GM19455 (cell line): ENCODE measurements at regions not wholly inside any gene's neighbourhood (a gene's known extent, or its start where the extent isn't known, plus 50 kb on each side); places are given as distances from the start of the nearest gene placed in this dataset.
"Not testable (repeated sequence)": the region's sequence is repeated elsewhere in the genome, so short reads cannot be mapped to it uniquely, and the experiment has no call there.

Experiments used
- ATAC-seq: cut with Tn5 transposase; IDR thresholded peaks from one replicate; pipeline ENCODE4 v1.9.1; 2021; ENCODE audit not compliant: unreplicated experiment

DNA sequence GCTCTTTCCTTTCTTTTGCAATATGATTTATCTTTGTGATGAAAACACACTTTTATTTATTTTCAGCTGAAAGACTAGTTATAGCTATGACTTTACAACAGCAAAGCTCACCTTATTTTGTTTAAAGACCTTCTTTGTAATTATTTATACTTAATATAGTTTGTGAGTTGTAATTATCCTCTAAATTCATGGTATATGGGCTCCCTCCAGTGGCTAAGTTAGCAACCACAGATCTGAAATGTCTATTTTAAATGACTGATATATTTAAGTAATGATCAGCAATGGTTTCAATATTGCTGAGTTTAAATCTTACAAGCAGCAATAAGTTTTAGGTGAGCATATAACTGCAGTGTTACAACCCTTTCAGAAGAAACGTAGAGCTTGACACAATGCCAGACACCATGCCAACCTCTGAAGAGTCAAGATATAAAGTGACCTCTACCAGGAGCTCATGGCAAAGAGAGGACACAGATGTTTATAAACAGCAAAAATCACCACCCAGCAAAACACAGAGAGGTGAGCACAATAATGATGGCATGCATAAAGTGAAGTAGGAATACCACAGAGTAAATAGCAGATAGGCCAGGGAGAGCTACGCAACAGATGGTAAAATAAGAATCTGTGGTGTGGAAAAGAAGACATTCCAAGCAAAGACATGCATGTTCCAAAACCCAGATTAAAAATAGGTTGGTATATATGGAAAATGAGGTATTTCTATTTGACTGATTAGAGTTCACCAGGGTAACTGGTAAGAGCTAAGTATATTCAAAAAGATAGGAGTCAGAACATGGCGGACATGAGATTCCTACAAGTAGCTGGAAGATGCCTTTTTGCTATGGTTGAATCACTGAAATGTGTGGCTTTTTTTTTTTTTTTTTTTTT, 143.7 kb upstream of the ZNF385D start:
- ATAC-seq, result no peak

DNA sequence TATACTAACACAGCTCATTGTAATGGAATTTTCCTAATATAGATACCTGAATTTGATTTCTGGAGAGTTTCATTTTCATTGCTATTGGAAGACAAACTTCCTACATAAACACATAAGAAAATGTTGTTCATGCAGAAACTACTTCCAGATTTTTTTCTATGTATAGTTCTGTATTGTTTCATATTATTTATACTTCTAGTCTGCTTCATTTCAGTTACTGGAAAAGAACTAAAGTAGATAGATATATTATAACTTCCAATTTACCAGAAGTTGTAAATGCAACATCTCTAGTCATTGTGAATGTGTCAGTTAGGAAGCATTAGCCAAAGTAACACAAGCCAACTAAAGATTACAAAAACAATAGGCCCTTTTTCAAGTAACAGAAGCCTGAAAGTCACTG, 147.3 kb upstream of the ZNF385D start:
- no peak for ATAC-seq

DNA sequence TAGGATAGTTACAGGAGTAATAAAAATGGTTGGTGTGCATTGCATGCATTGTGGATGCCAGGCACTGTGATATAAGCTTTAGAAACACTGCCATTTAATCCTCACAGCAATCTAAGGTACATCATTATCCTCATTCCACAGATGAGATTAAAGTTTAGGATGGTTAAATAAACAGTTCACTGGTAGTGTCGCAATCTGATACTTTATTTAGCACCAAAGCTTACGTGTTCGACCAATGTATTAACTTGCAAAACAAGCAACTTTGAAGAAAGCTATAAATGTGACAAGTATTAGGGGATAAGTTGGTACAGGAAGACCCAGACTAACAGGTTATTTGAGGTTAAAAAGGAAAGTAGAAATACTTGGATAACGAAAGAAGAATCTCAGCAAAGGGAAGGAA, 150.5 kb upstream of the ZNF385D start:
- ATAC-seq, result no peak

DNA sequence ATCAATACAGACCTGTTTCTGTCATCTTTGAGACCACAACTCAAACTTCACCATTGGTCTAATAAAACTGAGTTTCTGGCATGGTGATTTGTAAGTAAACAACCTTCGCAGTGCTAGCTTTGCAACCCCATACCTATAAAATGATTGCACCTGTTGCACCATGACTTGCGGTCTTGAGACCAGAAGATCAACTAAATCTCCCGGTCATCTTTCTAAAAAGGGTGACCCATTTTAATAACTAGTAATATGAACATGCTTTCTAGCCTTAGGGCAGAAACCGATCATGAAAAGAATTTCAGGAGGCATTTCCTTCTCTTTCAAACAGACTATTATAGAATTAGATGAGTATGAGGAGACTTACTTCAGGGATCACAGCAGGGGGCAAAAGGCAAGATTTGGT, 151.9 kb upstream of the ZNF385D start:
- ATAC-seq, result no peak

DNA sequence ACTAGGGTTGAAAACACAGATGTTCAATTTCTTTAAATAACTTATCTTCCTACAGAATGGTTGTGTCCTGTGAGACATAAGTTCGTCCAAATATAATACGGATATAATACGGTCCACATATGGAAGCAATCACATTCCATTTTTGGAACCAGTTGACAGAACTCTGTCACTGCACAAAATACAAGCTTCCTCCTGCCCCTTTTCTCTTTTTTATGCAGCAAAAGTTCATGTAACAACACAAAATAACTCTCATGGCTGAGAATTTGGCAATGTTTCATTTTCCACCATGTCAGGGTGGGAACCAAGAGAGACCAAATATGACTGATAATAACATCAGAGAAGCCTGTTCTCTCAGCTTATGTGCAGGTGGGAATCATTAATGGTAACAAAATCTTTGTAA, 158.1 kb upstream of the ZNF385D start:
- ATAC-seq, result no peak

DNA sequence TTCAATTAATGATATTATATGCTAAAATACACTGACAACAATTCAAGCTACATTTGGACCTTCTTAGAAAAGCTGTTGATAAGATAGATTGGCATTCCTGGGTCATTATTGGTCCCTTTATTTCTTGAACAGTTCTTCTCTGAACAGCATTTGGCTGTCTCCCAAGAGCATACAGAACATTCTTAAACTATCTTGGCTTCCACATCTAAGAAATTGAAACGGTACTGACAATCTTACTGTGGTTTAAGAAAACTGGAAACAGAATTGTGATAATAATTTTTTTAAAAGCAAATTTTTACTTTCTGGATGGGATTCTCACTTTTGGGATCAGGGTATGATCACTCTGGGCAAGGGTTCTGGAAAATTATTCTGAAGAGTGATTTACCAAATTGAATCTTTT, 161.7 kb upstream of the ZNF385D start:
- ATAC-seq, result no peak

DNA sequence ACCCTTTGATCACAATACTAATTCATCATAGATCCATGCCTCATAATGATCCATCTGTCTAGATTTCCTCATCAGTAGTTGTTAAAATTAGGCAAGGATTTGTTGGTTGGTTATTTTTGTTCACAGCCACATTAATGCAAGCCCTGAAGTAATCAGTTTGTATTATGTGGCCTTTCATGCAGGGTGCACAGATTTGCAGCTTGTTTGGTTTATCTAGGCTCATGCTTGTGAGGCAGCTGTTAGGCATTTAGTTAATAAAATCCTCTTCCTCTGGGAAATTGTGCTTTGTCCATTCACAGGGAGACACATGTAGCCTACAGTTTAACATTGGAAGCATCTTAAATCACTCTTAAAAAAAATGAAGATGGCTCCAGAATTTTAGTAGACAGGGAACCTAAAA, 162.8 kb upstream of the ZNF385D start:
- no peak for ATAC-seq

DNA sequence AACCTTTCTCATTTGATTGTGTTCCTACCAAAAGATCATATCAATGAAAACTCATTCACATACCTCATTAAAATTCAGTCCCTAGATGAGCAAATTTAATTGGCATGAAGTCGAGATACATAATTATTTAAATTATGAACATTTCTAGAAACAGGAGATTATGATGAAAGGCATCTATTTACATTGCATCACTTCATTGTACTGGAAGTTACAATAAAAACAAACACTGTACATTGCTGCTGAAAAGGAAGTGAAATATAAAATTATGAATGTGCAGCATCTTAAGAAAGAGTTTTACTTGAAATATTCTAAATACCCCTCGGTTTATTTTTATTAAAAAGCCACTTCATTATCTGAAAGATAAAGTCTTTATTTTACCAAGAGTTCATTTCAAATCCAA, 163.4 kb upstream of the ZNF385D start:
- ATAC-seq, result no peak

DNA sequence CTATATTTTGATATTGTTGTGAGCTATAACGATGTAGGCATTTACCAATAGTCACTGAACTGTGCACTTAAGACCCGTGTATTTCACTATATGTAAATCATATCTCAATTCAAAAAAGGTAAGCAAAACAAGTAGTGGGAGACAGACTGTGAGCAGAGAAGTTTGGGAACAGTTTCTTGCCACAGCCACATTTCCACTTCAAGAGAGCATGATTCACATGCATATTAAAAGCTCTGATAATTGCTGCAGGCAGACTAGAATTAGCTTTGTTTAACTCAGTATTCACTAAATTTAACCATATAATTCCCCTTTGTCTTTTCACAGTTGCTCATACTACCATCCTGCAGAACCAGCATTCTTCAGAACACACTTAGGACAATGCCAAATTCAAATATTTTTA, 168.4 kb upstream of the ZNF385D start:
- no peak for ATAC-seq

DNA sequence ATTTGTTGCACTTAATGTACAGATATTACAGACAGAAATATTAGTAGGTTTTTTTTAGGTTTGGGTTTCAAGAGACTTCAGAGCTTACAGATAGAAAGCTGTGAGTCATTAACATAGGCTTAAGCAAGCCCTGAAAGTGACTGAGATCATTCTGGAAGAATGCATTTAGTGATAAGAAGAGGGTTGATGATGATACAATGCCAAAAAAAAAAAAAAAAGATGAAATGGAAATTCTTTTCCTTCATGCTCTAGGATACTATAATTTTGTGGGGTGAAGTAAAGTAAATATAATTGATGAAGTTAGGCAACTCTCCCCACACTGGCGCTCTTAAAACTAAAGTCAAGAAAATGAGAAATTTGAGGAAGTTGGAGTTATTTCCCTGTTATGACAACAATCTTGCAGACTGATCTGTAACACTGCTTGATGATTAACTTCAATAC, 169.4 kb upstream of the ZNF385D start:
- ATAC-seq, result no peak

DNA sequence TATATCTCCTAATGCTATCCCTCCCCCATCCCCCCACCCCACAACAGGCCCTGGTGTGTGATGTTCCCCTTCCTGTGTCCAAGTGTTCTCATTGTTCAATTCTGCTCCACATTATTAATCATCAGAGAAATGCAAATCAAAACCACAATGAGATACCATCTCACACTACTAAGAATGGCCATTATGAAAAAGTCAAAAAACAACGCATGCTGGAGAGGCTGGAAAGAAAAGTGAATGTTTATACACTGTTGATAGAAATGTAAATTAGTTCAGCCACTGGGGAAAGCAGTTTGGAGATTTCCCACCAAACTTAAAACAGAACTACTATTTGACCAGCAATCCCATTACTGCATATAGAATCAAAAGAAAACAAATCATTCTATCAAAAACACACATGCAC, 172.1 kb upstream of the ZNF385D start:
- ATAC-seq, result not testable (repeated sequence)

DNA sequence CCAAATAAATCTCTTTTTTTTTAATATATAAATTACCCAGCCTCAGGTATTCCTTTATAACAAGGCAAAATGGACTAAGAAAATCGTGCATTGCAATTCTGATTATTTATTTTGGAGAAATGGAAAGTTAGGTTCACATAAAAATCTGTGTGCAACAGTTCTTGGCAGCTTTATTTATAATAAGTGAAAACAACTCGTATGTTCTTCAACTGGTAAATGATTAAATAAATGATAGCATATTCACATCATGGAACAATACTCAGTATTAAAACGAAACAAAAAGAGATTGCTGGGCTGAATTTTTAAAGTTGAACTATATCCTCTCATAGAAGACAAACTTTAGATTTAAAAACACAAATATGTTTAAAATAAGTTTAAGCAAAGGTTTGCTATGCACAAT, 176.3 kb upstream of the ZNF385D start:
- ATAC-seq, result no peak

DNA sequence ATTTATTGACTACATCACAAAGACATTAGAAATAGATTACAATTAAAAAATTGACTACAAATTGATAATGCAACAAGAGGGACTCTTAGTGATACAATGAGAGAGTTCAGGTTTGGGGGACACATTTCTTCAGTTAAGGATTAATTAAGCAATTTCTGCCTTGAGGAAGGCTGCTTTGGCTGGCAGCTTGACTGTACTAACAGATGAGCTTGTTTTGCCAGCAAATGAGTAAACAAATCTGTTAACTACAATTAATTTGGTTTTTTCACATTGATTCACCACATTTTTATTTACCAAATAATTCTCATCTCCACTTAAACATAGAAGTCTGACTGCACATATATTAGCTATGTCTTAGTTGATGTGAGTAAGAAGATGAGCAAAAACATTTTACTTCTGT, 183.6 kb upstream of the ZNF385D start:
- no peak for ATAC-seq

DNA sequence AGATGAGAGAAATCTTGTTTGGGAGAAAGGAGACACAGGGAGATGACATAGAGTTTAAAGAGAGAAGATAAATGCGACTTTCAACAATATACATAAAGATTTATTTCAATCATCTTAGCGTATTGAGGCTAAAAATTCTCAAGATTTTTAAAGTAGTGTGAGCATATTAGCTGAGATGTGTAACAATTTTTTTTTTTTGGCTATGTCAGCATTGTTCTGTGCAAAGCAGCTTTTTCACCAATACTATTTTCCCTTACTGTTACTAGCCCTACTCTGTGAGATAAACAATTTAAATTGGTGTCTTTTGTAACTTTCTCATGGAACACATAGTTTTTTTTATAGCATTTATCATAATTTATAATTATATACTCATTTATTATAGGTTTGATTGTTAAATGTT, 185.2 kb upstream of the ZNF385D start:
- ATAC-seq, result no peak

DNA sequence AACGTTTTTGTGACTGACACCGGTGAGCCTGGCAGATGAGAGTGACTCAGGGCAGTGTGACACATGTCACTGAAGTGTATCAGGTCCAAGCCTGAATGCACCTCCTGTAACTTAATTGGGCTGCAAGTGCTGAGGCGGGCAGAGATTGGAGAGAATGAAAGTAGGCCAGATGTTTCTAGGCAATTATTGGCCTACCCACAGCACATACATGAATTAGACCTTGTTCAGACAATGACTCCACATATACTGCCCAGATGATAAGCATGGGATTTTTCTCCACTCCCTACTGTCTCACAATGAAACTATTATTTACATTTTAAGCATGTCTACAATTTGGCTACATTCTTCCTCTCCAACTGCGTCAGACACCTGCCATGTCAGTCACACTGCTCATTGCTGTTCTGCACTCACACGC, 187.3 kb upstream of the ZNF385D start:
- ATAC-seq, result no peak

DNA sequence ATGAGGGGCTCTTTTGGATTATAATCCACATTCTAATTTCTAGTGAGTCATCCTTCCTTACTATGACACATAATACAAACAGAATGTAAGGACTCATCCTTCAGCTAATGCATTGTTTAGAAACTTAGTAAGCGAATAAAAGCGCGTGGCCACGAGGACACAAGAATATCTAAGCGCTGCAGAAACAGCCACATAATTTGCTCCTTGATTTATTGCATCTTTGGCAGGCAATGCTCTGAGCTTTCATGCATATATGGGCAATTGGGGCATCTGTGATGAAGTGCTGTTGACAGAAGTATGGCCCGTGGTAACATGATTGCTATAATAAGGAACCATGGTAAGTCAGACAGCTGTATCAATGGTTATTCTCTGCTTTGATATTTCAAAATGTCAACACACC, 191.3 kb upstream of the ZNF385D start:
- no peak for ATAC-seq

DNA sequence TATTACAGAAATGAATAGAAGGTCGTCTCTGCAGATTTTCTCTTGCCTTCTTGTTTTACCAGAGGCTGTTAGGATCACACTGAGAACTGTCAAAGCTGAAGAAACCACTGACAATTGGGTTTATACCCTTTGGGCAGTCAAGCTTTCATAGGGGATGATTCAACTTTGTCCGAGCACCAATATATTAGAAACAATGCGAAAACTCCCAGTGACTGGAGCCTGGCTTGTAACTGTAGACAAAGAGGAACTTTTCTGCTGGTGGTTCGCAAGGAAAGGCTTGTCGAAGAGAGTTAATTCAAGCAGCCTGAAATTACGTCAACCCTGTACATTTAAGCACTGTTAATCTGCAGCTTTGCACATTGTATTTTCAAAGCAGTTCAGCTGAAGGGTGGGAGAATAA, 193.2 kb upstream of the ZNF385D start:
- no peak for ATAC-seq

DNA sequence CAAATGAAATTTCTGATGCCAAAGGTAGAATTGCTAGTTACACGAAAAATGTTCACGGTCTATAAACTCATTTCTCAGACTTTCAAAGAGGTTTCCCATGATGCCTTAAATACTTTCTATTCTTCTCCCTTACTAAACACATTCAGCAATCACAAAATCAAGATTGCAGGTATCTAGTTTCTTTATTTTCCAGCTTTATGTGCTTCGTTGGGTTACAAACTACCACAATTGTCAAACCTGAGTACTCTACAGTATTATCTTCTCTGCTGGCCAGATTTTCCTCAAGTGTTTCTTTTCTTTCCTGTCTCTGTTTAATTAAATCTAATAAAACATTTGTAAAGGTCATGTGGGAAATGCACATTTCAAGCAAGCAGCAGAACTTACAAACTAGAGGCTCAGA, 201.8 kb upstream of the ZNF385D start:
- ATAC-seq, result no peak

DNA sequence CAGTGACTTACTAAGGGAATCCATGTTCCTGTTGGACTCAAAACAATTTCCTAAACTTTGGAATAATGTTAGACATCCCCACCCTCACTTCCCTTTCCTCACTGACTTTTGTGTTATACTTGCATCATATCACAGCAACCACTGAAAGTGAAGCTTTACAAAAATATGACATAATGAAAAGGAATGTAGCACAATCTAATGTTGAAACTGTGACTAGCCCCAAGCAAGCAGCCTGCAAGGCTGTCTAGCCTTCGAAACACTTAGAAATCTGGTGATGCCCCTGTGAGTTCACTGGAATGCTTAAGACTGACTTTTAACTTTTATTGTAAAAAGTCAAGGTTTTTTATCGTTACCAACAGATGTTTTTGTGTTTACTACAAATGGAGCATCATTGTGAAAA, 203.7 kb upstream of the ZNF385D start:
- ATAC-seq, result no peak

DNA sequence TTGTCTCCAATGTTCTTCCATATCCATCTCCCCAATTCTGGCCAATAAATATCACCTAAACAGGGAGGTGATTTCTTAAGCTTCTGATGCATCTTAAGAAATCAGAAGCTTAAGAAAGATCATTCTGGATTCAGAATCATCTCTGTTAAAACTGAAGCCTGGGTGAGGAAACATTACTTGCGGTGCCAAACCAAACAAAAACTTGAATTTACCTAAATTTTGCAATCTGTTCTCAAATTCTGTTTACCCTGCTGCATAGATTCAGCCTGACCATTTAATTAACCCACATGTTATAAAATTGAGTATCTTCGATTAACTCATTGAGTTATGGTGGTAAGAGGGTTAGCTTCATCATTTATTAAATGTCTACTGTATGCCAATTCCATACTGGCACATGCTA, 204.4 kb upstream of the ZNF385D start:
- no peak for ATAC-seq

DNA sequence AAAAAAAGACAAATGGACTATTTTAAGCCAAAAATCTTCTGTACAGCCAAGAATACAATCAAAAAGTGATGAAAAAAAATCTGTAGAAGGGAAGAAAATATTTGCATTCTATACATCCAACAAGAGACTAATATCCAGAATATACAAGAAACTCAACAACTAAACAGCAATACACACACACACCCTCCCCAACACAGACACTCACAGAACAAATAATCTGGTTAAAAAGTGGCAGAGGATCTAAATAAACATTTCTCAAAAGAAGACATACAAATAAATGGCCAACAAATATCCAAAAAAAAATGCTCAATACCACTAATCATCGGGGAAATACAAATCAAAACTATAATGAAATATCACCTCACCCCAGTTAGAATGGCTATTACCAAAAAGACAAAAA, 209.0 kb upstream of the ZNF385D start:
- ATAC-seq, result no peak

DNA sequence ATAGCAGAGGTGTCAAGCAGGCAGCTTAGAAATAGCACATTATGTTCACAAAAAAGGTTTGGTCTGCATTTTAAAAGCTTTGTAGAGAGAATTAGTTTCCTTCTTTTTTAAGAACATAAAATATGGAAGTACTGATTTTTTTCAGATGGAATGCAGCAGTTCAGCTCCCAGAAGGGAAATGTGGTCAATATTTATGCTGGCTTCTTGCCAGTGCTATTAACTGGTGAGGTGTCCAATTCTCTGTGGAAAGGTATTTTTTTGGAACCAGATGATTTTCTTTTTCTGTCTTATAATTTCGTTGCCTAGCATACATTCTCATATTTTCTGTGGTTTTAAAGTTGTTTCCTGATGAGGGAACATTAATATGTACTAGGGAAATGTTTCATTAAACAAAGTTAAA, 211.4 kb upstream of the ZNF385D start:
- ATAC-seq, result no peak

DNA sequence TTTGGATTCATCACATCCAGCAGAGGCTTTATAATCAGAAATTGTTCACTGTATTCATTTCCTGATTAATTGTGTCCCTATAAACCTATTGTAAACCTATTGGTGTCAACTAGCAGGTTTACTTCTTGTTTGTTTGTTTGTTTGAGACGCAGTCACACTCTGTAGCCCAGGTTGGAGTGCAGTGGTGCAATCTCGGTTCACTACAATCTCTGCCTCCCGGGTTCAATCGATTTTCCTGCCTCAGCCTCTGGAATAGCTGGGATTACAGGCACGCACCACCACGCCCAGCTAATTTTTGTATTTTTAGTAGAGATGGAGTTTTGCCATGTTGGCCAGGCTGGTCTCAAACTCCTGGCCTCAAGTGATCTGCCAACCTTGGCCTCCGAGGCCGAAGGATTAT, 215.4 kb upstream of the ZNF385D start:
- ATAC-seq, result not testable (repeated sequence)
